ENCODE measurements at regions not wholly inside any gene's neighbourhood (a gene's known extent, or its start where the extent isn't known, plus 50 kb on each side); places are given as distances from the start of the nearest gene placed in this dataset.

DNA sequence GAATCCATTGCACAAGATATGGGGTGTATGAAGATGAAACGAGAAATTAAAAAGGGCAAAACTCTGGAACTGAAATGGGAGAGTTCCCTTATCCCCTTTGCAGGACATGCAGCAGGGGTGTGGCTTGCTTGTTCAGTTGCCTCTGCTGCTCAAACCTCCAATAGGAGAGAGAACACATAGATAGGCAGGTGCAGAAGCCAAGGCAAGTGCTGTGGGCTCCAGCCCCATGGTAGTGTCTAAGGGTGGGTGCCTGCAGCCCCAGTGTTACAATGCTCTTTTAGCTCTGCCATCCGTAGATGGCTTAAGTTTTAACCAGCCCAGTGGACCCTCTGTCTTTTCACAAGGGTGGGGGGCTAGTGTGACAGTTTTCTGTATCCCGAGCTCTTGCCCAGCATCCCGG, 69.7 kb downstream of the CMAS start:
- H3K79me1 ChIP-seq (ENCODE audit: low read length) = no peaks in the 10 kb centered on the region
- no peak overlapping the region for H4K91ac ChIP-seq (ENCODE audit: low read depth, low read length)
- H4K8ac ChIP-seq (ENCODE audit: low read depth, low read length) = no peak overlapping the region
- H2BK5ac ChIP-seq (ENCODE audit: low read depth, low read length, poor library complexity) = no peak overlapping the region
- H3K4me2 ChIP-seq (ENCODE audit: low read length) = no peak overlapping the region
- no peak overlapping the region for H3K4me3 ChIP-seq (ENCODE audit: low read depth, low read length)
- H2BK12ac ChIP-seq (ENCODE audit: low read length) = no peak overlapping the region
- no peaks in the 10 kb centered on the region for H3K79me2 ChIP-seq (ENCODE audit: control insufficient read depth, insufficient read depth, low read length, poor library complexity)
- no CpG with 5 or more reads among the region's 4 CpGs for whole genome bisulfite sequencing (ENCODE audit: extremely low coverage, insufficient coverage, insufficient read length)
- no peak overlapping the region for H3K18ac ChIP-seq (ENCODE audit: low read length)
- no peak overlapping the region for H3K9ac ChIP-seq (ENCODE audit: low read length)
- H2AK5ac ChIP-seq (ENCODE audit: low read length) = no peak overlapping the region
- no peaks in the 10 kb centered on the region for H3K36me3 ChIP-seq (ENCODE audit: control insufficient read depth in 1 of 2, insufficient read depth in 2 of 2, low read length in 2 of 2)
- no peak for DNase-seq
- no peak overlapping the region for H3K27ac ChIP-seq (ENCODE audit: low read depth, low read length)
- no peaks in the 10 kb centered on the region for H3K9me3 ChIP-seq (ENCODE audit: insufficient read depth, low read depth, low read length)
- H3K23ac ChIP-seq (ENCODE audit: low read length) = no peak overlapping the region
- H3K4ac ChIP-seq (ENCODE audit: low read depth, low read length) = no peak overlapping the region
- no peak overlapping the region for H2AFZ ChIP-seq (ENCODE audit: insufficient read depth, low read length, poor library complexity)
- no peaks in the 10 kb centered on the region for H3K4me1 ChIP-seq (ENCODE audit: control insufficient read depth in 1 of 2, insufficient read depth in 2 of 2, low read length in 2 of 2)
- no peak overlapping the region for H2BK120ac ChIP-seq (ENCODE audit: insufficient read depth, low read length, poor library complexity)
- H4K12ac ChIP-seq (ENCODE audit: low read depth, low read length) = no peak overlapping the region
- H3K14ac ChIP-seq (ENCODE audit: low read length) = no peak overlapping the region
- H3K27me3 ChIP-seq (ENCODE audit: insufficient read depth, low read length) = no peaks in the 10 kb centered on the region

DNA sequence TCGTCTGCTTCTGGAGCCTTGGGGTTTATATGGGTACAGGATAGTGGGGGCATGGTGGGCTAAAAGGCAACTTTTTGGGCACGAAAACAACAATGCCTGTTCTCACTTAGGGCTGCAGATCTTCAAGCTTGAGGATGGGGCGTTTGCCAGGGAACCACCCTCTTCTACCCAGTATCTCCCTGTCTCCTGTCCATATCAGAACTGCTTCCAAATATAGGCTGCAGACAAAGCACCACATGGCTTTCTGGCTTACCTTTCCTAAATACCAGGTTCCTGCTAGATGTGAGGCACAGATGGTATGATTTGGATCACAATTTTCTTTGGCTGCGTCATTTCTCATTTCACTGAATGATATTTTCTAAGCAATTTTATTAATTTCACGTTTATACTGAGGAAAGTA, 70.4 kb downstream of the CMAS start:
- H3K36me3 ChIP-seq (ENCODE audit: control insufficient read depth in 1 of 2, insufficient read depth in 2 of 2, low read length in 2 of 2) = no peaks in the 10 kb centered on the region
- no peak overlapping the region for H2BK120ac ChIP-seq (ENCODE audit: insufficient read depth, low read length, poor library complexity)
- H3K79me2 ChIP-seq (ENCODE audit: control insufficient read depth, insufficient read depth, low read length, poor library complexity) = no peaks in the 10 kb centered on the region
- H4K91ac ChIP-seq (ENCODE audit: low read depth, low read length) = no peak overlapping the region
- H3K4me1 ChIP-seq (ENCODE audit: control insufficient read depth in 1 of 2, insufficient read depth in 2 of 2, low read length in 2 of 2) = no peaks in the 10 kb centered on the region
- H3K9ac ChIP-seq (ENCODE audit: low read length) = no peak overlapping the region
- no peak overlapping the region for H2AK5ac ChIP-seq (ENCODE audit: low read length)
- H3K18ac ChIP-seq (ENCODE audit: low read length) = no peak overlapping the region
- no peak overlapping the region for H2BK5ac ChIP-seq (ENCODE audit: low read depth, low read length, poor library complexity)
- H2AFZ ChIP-seq (ENCODE audit: insufficient read depth, low read length, poor library complexity) = no peak overlapping the region
- H3K27me3 ChIP-seq (ENCODE audit: insufficient read depth, low read length) = no peaks in the 10 kb centered on the region
- no peaks in the 10 kb centered on the region for H3K9me3 ChIP-seq (ENCODE audit: insufficient read depth, low read depth, low read length)
- no peak overlapping the region for H2BK12ac ChIP-seq (ENCODE audit: low read length)
- H3K27ac ChIP-seq (ENCODE audit: low read depth, low read length) = no peak overlapping the region
- H3K4ac ChIP-seq (ENCODE audit: low read depth, low read length) = no peak overlapping the region
- no peak overlapping the region for H3K23ac ChIP-seq (ENCODE audit: low read length)
- H3K4me2 ChIP-seq (ENCODE audit: low read length) = no peak overlapping the region
- H3K4me3 ChIP-seq (ENCODE audit: low read depth, low read length) = no peak overlapping the region
- no peak overlapping the region for H4K8ac ChIP-seq (ENCODE audit: low read depth, low read length)
- WGBS (ENCODE audit: extremely low coverage, insufficient coverage, insufficient read length) = no CpG with 5 or more reads among the region's 5 CpGs
- H4K12ac ChIP-seq (ENCODE audit: low read depth, low read length) = no peak overlapping the region
- H3K79me1 ChIP-seq (ENCODE audit: low read length) = no peaks in the 10 kb centered on the region
- DNase-seq = no peak
- no peak overlapping the region for H3K14ac ChIP-seq (ENCODE audit: low read length)

DNA sequence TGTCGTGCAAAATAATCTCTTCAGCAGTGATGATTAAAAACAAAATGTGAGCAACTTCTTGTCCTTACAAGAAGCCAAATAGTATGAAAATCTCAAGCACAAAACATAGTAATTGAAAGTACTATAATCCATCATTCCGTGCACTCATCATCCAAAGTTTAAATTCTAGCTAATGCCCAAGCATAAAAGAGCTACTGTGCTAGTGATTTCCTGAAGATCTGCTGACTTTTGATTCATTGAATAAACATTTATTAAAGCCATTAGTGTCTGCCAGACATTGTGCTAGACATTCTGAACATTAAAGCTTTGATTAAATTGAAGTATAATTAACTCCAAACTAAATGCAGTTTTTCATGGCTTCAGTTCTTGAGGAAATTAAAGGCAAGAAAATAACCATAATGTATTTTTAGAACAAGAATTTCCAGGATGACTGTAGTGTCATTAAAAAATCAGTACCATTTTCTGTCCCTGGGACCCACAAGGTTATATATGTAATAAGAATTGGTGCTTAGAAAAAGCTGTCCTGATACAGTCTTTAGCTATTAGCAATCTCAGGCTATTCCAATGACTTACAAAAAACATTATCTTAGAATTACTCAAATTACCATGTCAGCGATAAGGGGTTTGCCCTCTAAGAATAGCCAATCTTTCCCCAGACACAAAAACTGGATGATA, 71.7 kb downstream of the CMAS start:
- no peaks in the 10 kb centered on the region for H3K79me1 ChIP-seq (ENCODE audit: low read length)
- WGBS (ENCODE audit: extremely low coverage, insufficient coverage, insufficient read length) = no CpG with 5 or more reads among the region's 3 CpGs

DNA sequence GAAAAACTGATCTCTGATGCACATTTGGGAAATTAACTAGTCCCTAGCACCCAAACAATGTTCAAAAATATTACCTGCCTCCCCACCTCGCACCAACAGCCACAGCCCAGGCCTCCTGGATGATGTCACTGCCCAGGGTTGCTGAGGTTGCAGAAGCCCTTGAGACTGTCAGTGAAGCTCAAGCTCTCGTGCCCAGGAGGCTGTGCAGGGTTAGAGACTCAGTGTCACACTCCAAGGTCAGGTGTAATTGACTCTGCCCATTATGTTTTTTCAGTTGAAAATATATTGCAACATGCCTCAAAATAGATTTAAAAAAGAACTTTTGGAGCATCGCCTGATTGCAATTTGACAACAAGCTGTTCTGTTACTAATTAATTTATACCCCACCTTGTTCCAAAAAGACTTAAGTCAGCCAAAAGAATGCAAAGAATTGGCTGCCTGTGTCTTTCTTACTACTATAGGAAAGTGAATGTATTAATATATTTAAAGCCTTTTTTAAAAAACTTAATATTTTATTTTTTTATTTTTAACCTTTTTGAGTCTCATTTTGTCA, 72.3 kb downstream of the CMAS start:
- Histone ChIP-seq H3K9ac (ENCODE audit: low read length) (no peak overlapping the region), H2AFZ (ENCODE audit: insufficient read depth, low read length, poor library complexity) (no peak overlapping the region), H4K8ac (ENCODE audit: low read depth, low read length) (no peak overlapping the region), H3K27me3 (ENCODE audit: insufficient read depth, low read length) (no peaks in the 10 kb centered on the region), H2BK5ac (ENCODE audit: low read depth, low read length, poor library complexity) (no peak overlapping the region), H3K36me3 (ENCODE audit: control insufficient read depth in 1 of 2, insufficient read depth in 2 of 2, low read length in 2 of 2) (no peaks in the 10 kb centered on the region), H3K4me1 (ENCODE audit: control insufficient read depth in 1 of 2, insufficient read depth in 2 of 2, low read length in 2 of 2) (no peaks in the 10 kb centered on the region), H4K12ac (ENCODE audit: low read depth, low read length) (no peak overlapping the region), H3K9me3 (ENCODE audit: insufficient read depth, low read depth, low read length) (no peaks in the 10 kb centered on the region), H3K79me2 (ENCODE audit: control insufficient read depth, insufficient read depth, low read length, poor library complexity) (no peaks in the 10 kb centered on the region), H3K23ac (ENCODE audit: low read length) (no peak overlapping the region), H4K91ac (ENCODE audit: low read depth, low read length) (no peak overlapping the region), H2BK120ac (ENCODE audit: insufficient read depth, low read length, poor library complexity) (no peak overlapping the region), H3K4ac (ENCODE audit: low read depth, low read length) (no peak overlapping the region), H3K27ac (ENCODE audit: low read depth, low read length) (no peak overlapping the region), H3K4me2 (ENCODE audit: low read length) (no peak overlapping the region), H2BK12ac (ENCODE audit: low read length) (no peak overlapping the region), H3K4me3 (ENCODE audit: low read depth, low read length) (no peak overlapping the region), H3K18ac (ENCODE audit: low read length) (no peak overlapping the region), H3K79me1 (ENCODE audit: low read length) (no peaks in the 10 kb centered on the region), H3K14ac (ENCODE audit: low read length) (no peak overlapping the region), H2AK5ac (ENCODE audit: low read length) (no peak overlapping the region)
- DNase-seq = no peak
- WGBS (ENCODE audit: extremely low coverage, insufficient coverage, insufficient read length) = no CpG with 5 or more reads among the region's 3 CpGs

More for the DNA sequence above, 71.7 kb downstream of the CMAS start:
- H2AK5ac ChIP-seq (ENCODE audit: low read length) = no peak overlapping the region
- H3K18ac ChIP-seq (ENCODE audit: low read length) = no peak overlapping the region
- H3K4me2 ChIP-seq (ENCODE audit: low read length) = no peak overlapping the region
- H2BK120ac ChIP-seq (ENCODE audit: insufficient read depth, low read length, poor library complexity) = no peak overlapping the region
- H2AFZ ChIP-seq (ENCODE audit: insufficient read depth, low read length, poor library complexity) = no peak overlapping the region
- H4K8ac ChIP-seq (ENCODE audit: low read depth, low read length) = no peak overlapping the region
- no peak overlapping the region for H3K9ac ChIP-seq (ENCODE audit: low read length)
- H3K36me3 ChIP-seq (ENCODE audit: control insufficient read depth in 1 of 2, insufficient read depth in 2 of 2, low read length in 2 of 2) = no peaks in the 10 kb centered on the region
- H2BK5ac ChIP-seq (ENCODE audit: low read depth, low read length, poor library complexity) = no peak overlapping the region
- H2BK12ac ChIP-seq (ENCODE audit: low read length) = no peak overlapping the region
- H4K91ac ChIP-seq (ENCODE audit: low read depth, low read length) = no peak overlapping the region
- H4K12ac ChIP-seq (ENCODE audit: low read depth, low read length) = no peak overlapping the region
- DNase-seq = no peak
- no peaks in the 10 kb centered on the region for H3K9me3 ChIP-seq (ENCODE audit: insufficient read depth, low read depth, low read length)
- no peak overlapping the region for H3K4me3 ChIP-seq (ENCODE audit: low read depth, low read length)
- no peaks in the 10 kb centered on the region for H3K27me3 ChIP-seq (ENCODE audit: insufficient read depth, low read length)
- H3K27ac ChIP-seq (ENCODE audit: low read depth, low read length) = no peak overlapping the region
- H3K79me2 ChIP-seq (ENCODE audit: control insufficient read depth, insufficient read depth, low read length, poor library complexity) = no peaks in the 10 kb centered on the region
- no peak overlapping the region for H3K23ac ChIP-seq (ENCODE audit: low read length)
- H3K4me1 ChIP-seq (ENCODE audit: control insufficient read depth in 1 of 2, insufficient read depth in 2 of 2, low read length in 2 of 2) = no peaks in the 10 kb centered on the region
- no peak overlapping the region for H3K14ac ChIP-seq (ENCODE audit: low read length)
- H3K4ac ChIP-seq (ENCODE audit: low read depth, low read length) = no peak overlapping the region
